AG09319 (cell line): ENCODE measurements at regions not wholly inside any gene's neighbourhood (a gene's known extent, or its start where the extent isn't known, plus 50 kb on each side); places are given as distances from the start of the nearest gene placed in this dataset.

ENCODE experiments used
- DNase-seq: peaks from one replicate; pipeline ENCODE4 v3.0.0-alpha.2; 2010; ENCODE audit warnings: low read depth; ENCODE audit errors: extremely low read depth
- CTCF ChIP-seq: IDR thresholded peaks from 2 replicates; pipeline ENCODE4 v1.5.1; 2011; ENCODE audit warnings: low read depth, mild to moderate bottlenecking, inconsistent platforms, low read length, moderate library complexity

- DNase-seq: no peak
- TF ChIP-seq CTCF: no peak
These were observed 209.3 kb upstream of the RGS6 start for GRCh38 chr14:71722885-71723284.

- no peak for TF ChIP-seq CTCF
These were observed 206.2 kb upstream of the RGS6 start for GRCh38 chr14:71725922-71726579.

GRCh38 chr14:71726580-71727021 lies 205.6 kb upstream of the RGS6 start:
- DNase-seq: peak; percentile 22
- no peak for TF ChIP-seq CTCF

More at GRCh38 chr14:71725922-71726579, 206.2 kb upstream of the RGS6 start:
- peak; percentile 61 for DNase-seq

- DNase-seq: no peak
- TF ChIP-seq CTCF: no peak
These were observed 203.8 kb upstream of the RGS6 start for GRCh38 chr14:71728386-71728785.

- DNase-seq: no peak
- TF ChIP-seq CTCF: no peak
These were observed 202.6 kb upstream of the RGS6 start for GRCh38 chr14:71729596-71729995.

GRCh38 chr14:71730471-71730870 lies 201.8 kb upstream of the RGS6 start:
- no peak for DNase-seq
- no peak for TF ChIP-seq CTCF

- TF ChIP-seq CTCF: no peak
- DNase-seq: no peak
These were observed 201.1 kb upstream of the RGS6 start for GRCh38 chr14:71731096-71731495.
